ENCODE measurements at regions not wholly inside any gene's neighbourhood (a gene's known extent, or its start where the extent isn't known, plus 50 kb on each side); places are given as distances from the start of the nearest gene placed in this dataset.
"Not testable (repeated sequence)": the region's sequence is repeated elsewhere in the genome, so short reads cannot be mapped to it uniquely, and the experiment has no call there.

GRCh38 chr1:148290881-148291280 lies 138.8 kb upstream of the NBPF11 start:
- intact Hi-C loops (cut with DNase I) = no loop called here
- Histone ChIP-seq H3K27ac (replicated peaks in 1 of 4) (no peak overlapping the region), H3K36me3 (no peaks in the 10 kb centered on the region), H3K27me3 (peaks cover 0 to 25% (median 0%) of the 10 kb centered on the region in 4 donors), H3K4me3 (no peak overlapping the region), H3K4me1 (no peaks in the 10 kb centered on the region), H3K9me3 (no peaks in the 10 kb centered on the region)
- TF ChIP-seq POLR2A (IDR thresholded peaks at IDR 0.05; ENCODE audit: low read depth) = no peak
- no peak for TF ChIP-seq CTCF (IDR thresholded peaks at IDR 0.05)
- no peak for TF ChIP-seq EP300 (IDR thresholded peaks at IDR 0.05)
- no peak for TF ChIP-seq POLR2AphosphoS5 (IDR thresholded peaks at IDR 0.05)
- no peak for DNase-seq (ENCODE audit: extremely low spot score)

GRCh38 chr1:148289647-148290046 lies 137.6 kb upstream of the NBPF11 start:
- intact Hi-C loops (cut with DNase I) = no loop called here
- no peak overlapping the region for H3K27ac ChIP-seq (replicated peaks in 1 of 4)
- no peaks in the 10 kb centered on the region for H3K4me1 ChIP-seq
- no peaks in the 10 kb centered on the region for H3K36me3 ChIP-seq
- no peak for DNase-seq (ENCODE audit: extremely low spot score)
- TF ChIP-seq CTCF (IDR thresholded peaks at IDR 0.05) (no peak), POLR2AphosphoS5 (IDR thresholded peaks at IDR 0.05) (no peak), EP300 (IDR thresholded peaks at IDR 0.05) (no peak), POLR2A (IDR thresholded peaks at IDR 0.05; ENCODE audit: low read depth) (no peak)
- H3K27me3 ChIP-seq = peaks cover 0 to 18% (median 0%) of the 10 kb centered on the region in 4 donors
- H3K9me3 ChIP-seq = no peaks in the 10 kb centered on the region
- H3K4me3 ChIP-seq = no peak overlapping the region

- H3K36me3 ChIP-seq; H3K9me3 ChIP-seq; H3K4me1 ChIP-seq; intact Hi-C loops (cut with DNase I); H3K4me3 ChIP-seq; DNase-seq (ENCODE audit: extremely low spot score); H3K27ac ChIP-seq (replicated peaks in 1 of 4): not testable (repeated sequence)
- WGBS = 80% methylated on average over 2 of the region's 2 CpGs
- peaks cover 0 to 18% (median 0%) of the 10 kb centered on the region in 4 donors for H3K27me3 ChIP-seq
Observed at GRCh38 chr1:148285946-148286345, 133.9 kb upstream of the NBPF11 start.

- Histone ChIP-seq H3K27me3 (peaks cover 0 to 34% (median 0%) of the 10 kb centered on the region in 4 donors), H3K4me3 (peak overlapping the region in 3 of 4 donors; percentile 35 to 56 (median 45)), H3K27ac (replicated peaks in 1 of 4) (peak overlapping the region in 1 of 4 donors; percentile 52)
- H3K9me3 ChIP-seq; intact Hi-C loops (cut with DNase I); H3K36me3 ChIP-seq; DNase-seq (ENCODE audit: extremely low spot score); H3K4me1 ChIP-seq: not testable (repeated sequence)
- WGBS = no CpG with 5 or more reads among the region's 50 CpGs
Observed at GRCh38 chr1:148280831-148281572, 128.9 kb upstream of the NBPF11 start.

GRCh38 chr1:148279002-148279542 lies 127.0 kb upstream of the NBPF11 start:
- H3K27me3 ChIP-seq = peaks cover 0 to 53% (median 0%) of the 10 kb centered on the region in 4 donors
- H3K36me3 ChIP-seq; H3K4me1 ChIP-seq; H3K4me3 ChIP-seq; H3K9me3 ChIP-seq; H3K27ac ChIP-seq (replicated peaks in 1 of 4); intact Hi-C loops (cut with DNase I); DNase-seq (ENCODE audit: extremely low spot score): not testable (repeated sequence)
- 62% methylated on average over 5 of the region's 5 CpGs for WGBS

- H3K4me1 ChIP-seq; intact Hi-C loops (cut with DNase I); H3K4me3 ChIP-seq; H3K36me3 ChIP-seq; DNase-seq (ENCODE audit: extremely low spot score); H3K27ac ChIP-seq (replicated peaks in 1 of 4); H3K9me3 ChIP-seq: not testable (repeated sequence)
- H3K27me3 ChIP-seq = peaks cover 0 to 62% (median 0%) of the 10 kb centered on the region in 4 donors
- WGBS = 50% methylated on average over 2 of the region's 2 CpGs
Observed at GRCh38 chr1:148277865-148278279, 125.8 kb upstream of the NBPF11 start.

GRCh38 chr1:148267066-148267465 lies 115.0 kb upstream of the NBPF11 start:
- intact Hi-C loops (cut with DNase I); H3K36me3 ChIP-seq; DNase-seq (ENCODE audit: extremely low spot score): not testable (repeated sequence)

More at GRCh38 chr1:148267066-148267465, 115.0 kb upstream of the NBPF11 start:
- H3K4me3 ChIP-seq; H3K27ac ChIP-seq (replicated peaks in 1 of 4); H3K9me3 ChIP-seq: not testable (repeated sequence)
- H3K27me3 ChIP-seq = peaks cover 0 to 12% (median 4%) of the 10 kb centered on the region in 4 donors
- 73% methylated on average over 2 of the region's 2 CpGs for WGBS
- peaks cover 0 to 16% (median 15%) of the 10 kb centered on the region in 4 donors for H3K4me1 ChIP-seq

Measured in esophagus muscularis mucosa (tissue), 4 donors.